Upper lobe of left lung (tissue), 4 donors: ENCODE measurements at regions not wholly inside any gene's neighbourhood (a gene's known extent, or its start where the extent isn't known, plus 50 kb on each side); places are given as distances from the start of the nearest gene placed in this dataset.

Experiments
- CTCF ChIP-seq, 6 experiments: fragments of 450-650 bp in 4 of 6; fragments of 200-600 bp in 2 of 6; sonication (generic) in 2 of 6; IDR thresholded peaks; one replicate each; pipeline ENCODE4 v1.5.1; 2016 to 2019; ENCODE audit warnings: antibody characterized with exemption in 6 of 6
- EP300 ChIP-seq, 4 donors: sonication (generic); formaldehyde crosslinking; IDR thresholded peaks; one replicate each; pipeline ENCODE4 v1.5.1; 2017; ENCODE audit warnings: antibody characterized with exemption in 4 of 4, control low read depth in 2 of 4
- POLR2A ChIP-seq, 4 donors: fragments of 450-650 bp; IDR thresholded peaks; one replicate each; pipeline ENCODE4 v1.5.1; 2016 to 2017; ENCODE audit warnings: antibody characterized with exemption in 4 of 4, mild to moderate bottlenecking in 2 of 4
- POLR2AphosphoS5 ChIP-seq, 2 donors: sonication (generic); formaldehyde crosslinking; IDR thresholded peaks; one replicate each; pipeline ENCODE4 v1.5.1; 2017; ENCODE audit warnings: antibody characterized with exemption in 2 of 2

GRCh38 chr11:95686265-95686664, 103.3 kb downstream of the FAM76B start:
- no peak for TF ChIP-seq CTCF (IDR thresholded peaks at IDR 0.05)
- no peak for TF ChIP-seq EP300 (IDR thresholded peaks at IDR 0.05)
- TF ChIP-seq POLR2A (IDR thresholded peaks at IDR 0.05): no peak
- no peak for TF ChIP-seq POLR2AphosphoS5 (IDR thresholded peaks at IDR 0.05)
